T-cell (primary cell): ENCODE measurements at regions not wholly inside any gene's neighbourhood (a gene's known extent, or its start where the extent isn't known, plus 50 kb on each side); places are given as distances from the start of the nearest gene placed in this dataset.

ENCODE experiments used
- ATAC-seq, 4 experiments: fragments of 200-7000 bp in 3 of 4; fragments of 150-1000 bp in 1 of 4; cut with Tn5 transposase; replicated peaks in 1 of 4; 1 replicate in 3 of 4; 2 replicates in 1 of 4; pipeline ENCODE4 v1.10.0; 2021; ENCODE audit warnings: moderate library complexity in 3 of 4, mild to moderate bottlenecking in 2 of 4, moderate number of reproducible peaks in 1 of 4
- CTCF ChIA-PET, 2 donors: fragments of 300-600 bp; sonication (Branson Sonifier 250); formaldehyde crosslinking; loops; one replicate each; lab custom pipeline; 2022; ENCODE audit warnings: antibody characterized with exemption in 2 of 2; lab: Charles Lee
- POLR2A ChIA-PET, 2 donors: fragments of 300-600 bp; sonication (Branson Sonifier 250); formaldehyde crosslinking; loops; one replicate each; lab custom pipeline; 2022; ENCODE audit warnings: antibody characterized with exemption in 2 of 2; lab: Charles Lee
- DNase-seq, 35 experiments: peaks; one replicate each; pipeline versions ENCODE4 v3.0.0 to v3.0.0-alpha.2; 2013 to 2023
- H3K27ac ChIP-seq: one replicate; pipeline ENCODE4 v1.5.1; 2013; ENCODE audit warnings: low read length
- H3K27me3 ChIP-seq, 2 experiments: replicated peaks in 1 of 2; 1 replicate in 1 of 2; 2 replicates in 1 of 2; pipeline versions ENCODE4 v1.6.1 to v1.7.0; 2013; ENCODE audit warnings: low read length in 1 of 2, mixed read lengths in 1 of 2; ENCODE audit not compliant: control insufficient read depth in 2 of 2, insufficient read depth in 2 of 2; ENCODE audit errors: extremely low read depth in 1 of 2
- H3K36me3 ChIP-seq, 2 donors: 1 replicate in 1 of 2; 2 replicates in 1 of 2; pipeline versions ENCODE4 v1.6.1 to v1.7.0; 2013; ENCODE audit warnings: low read length in 1 of 2; ENCODE audit not compliant: control insufficient read depth in 2 of 2, insufficient read depth in 1 of 2; ENCODE audit errors: extremely low read depth in 1 of 2
- H3K4me1 ChIP-seq, 2 experiments: 1 replicate in 1 of 2; 2 replicates in 1 of 2; pipeline versions ENCODE4 v1.6.1 to v1.7.0; 2013; ENCODE audit warnings: low read length in 2 of 2, mixed read lengths in 1 of 2; ENCODE audit not compliant: insufficient read depth in 2 of 2, control insufficient read depth in 1 of 2; ENCODE audit errors: extremely low read depth in 1 of 2
- H3K4me3 ChIP-seq, 2 donors: 1 replicate in 1 of 2; 2 replicates in 1 of 2; pipeline versions ENCODE4 v1.5.1 to v1.7.0; 2013; ENCODE audit warnings: mild to moderate bottlenecking in 2 of 2, low read length in 1 of 2, moderate library complexity in 1 of 2; ENCODE audit not compliant: control insufficient read depth in 1 of 2; ENCODE audit errors: extremely low read depth in 1 of 2
- H3K9me3 ChIP-seq: 2 replicates; pipeline ENCODE4 v1.7.0; 2013
- H3K27ac Mint-ChIP-seq, 2 donors: one replicate each; pipeline ENCODE4 v1.8.0; 2020 to 2021; ENCODE audit warnings: mild to moderate bottlenecking in 2 of 2, mixed read lengths in 2 of 2
- H3K27me3 Mint-ChIP-seq, 2 donors: one replicate each; pipeline ENCODE4 v1.8.0; 2021 to 2022; ENCODE audit warnings: mixed read lengths in 2 of 2
- H3K36me3 Mint-ChIP-seq: one replicate; pipeline ENCODE4 v1.8.0; 2021; ENCODE audit warnings: mixed read lengths
- H3K4me1 Mint-ChIP-seq, 3 donors: one replicate each; pipeline ENCODE4 v1.8.0; 2020 to 2022; ENCODE audit warnings: mixed read lengths in 3 of 3, mild to moderate bottlenecking in 1 of 3
- H3K4me3 Mint-ChIP-seq, 3 donors: one replicate each; pipeline ENCODE4 v1.8.0; 2020 to 2022; ENCODE audit warnings: mild to moderate bottlenecking in 3 of 3, mixed read lengths in 3 of 3, moderate library complexity in 3 of 3
- H3K9me3 Mint-ChIP-seq, 3 donors: one replicate each; pipeline ENCODE4 v1.8.0; 2020 to 2022; ENCODE audit warnings: mixed read lengths in 3 of 3
- WGBS: methylation state at CpG from one replicate; pipeline ENCODE4 v1.1.5; 2013; ENCODE audit warnings: missing lambda C conversion rate; ENCODE audit not compliant: insufficient coverage; 5-methylcytosine and 5-hydroxymethylcytosine counted together

GRCh38 chr18:61172624-61173023 lies 160.6 kb upstream of the CDH20 start:
- no peaks in the 10 kb centered on the region for H3K27me3 Mint-ChIP-seq
- peaks cover 2% of the 10 kb centered on the region for H3K9me3 ChIP-seq
- H3K9me3 Mint-ChIP-seq: peaks cover 7 to 20% (median 11%) of the 10 kb centered on the region in 3 donors
- no peak for ATAC-seq
- H3K4me1 Mint-ChIP-seq: no peaks in the 10 kb centered on the region
- no peak overlapping the region for H3K4me3 Mint-ChIP-seq
- POLR2A ChIA-PET: no interaction called here
- H3K27ac Mint-ChIP-seq: no peak overlapping the region
- H3K4me1 ChIP-seq: no peaks in the 10 kb centered on the region
- no peak overlapping the region for H3K27ac ChIP-seq
- DNase-seq: no peak
- no CpG with 5 or more reads among the region's 1 CpG for WGBS
- no peaks in the 10 kb centered on the region for H3K27me3 ChIP-seq
- CTCF ChIA-PET: no interaction called here
- no peaks in the 10 kb centered on the region for H3K36me3 ChIP-seq
- no peak overlapping the region for H3K4me3 ChIP-seq
- no peaks in the 10 kb centered on the region for H3K36me3 Mint-ChIP-seq

GRCh38 chr18:61173554-61173953 lies 159.7 kb upstream of the CDH20 start:
- no peak overlapping the region for H3K4me3 ChIP-seq
- WGBS: 83% methylated on average over 1 of the region's 6 CpGs
- ATAC-seq (no peak), DNase-seq (no peak)
- H3K27ac ChIP-seq: no peak overlapping the region
- H3K27me3 ChIP-seq: no peaks in the 10 kb centered on the region
- H3K9me3 ChIP-seq: peaks cover 2% of the 10 kb centered on the region
- Mint-ChIP-seq H3K4me1 (no peaks in the 10 kb centered on the region), H3K4me3 (no peak overlapping the region), H3K27ac (no peak overlapping the region), H3K27me3 (no peaks in the 10 kb centered on the region), H3K36me3 (no peaks in the 10 kb centered on the region), H3K9me3 (peaks cover 3 to 20% (median 14%) of the 10 kb centered on the region in 3 donors)
- POLR2A ChIA-PET: no interaction called here
- no peaks in the 10 kb centered on the region for H3K4me1 ChIP-seq
- CTCF ChIA-PET: no interaction called here
- no peaks in the 10 kb centered on the region for H3K36me3 ChIP-seq

GRCh38 chr18:61183798-61184197 lies 149.4 kb upstream of the CDH20 start:
- H3K4me1 Mint-ChIP-seq: no peaks in the 10 kb centered on the region
- no peaks in the 10 kb centered on the region for H3K36me3 Mint-ChIP-seq
- no peaks in the 10 kb centered on the region for H3K27me3 Mint-ChIP-seq
- POLR2A ChIA-PET: no interaction called here
- no peak overlapping the region for H3K4me3 ChIP-seq
- no peaks in the 10 kb centered on the region for H3K9me3 ChIP-seq
- CTCF ChIA-PET: no interaction called here
- no peak overlapping the region for H3K27ac ChIP-seq
- H3K4me1 ChIP-seq: no peaks in the 10 kb centered on the region
- no peaks in the 10 kb centered on the region for H3K27me3 ChIP-seq
- H3K9me3 Mint-ChIP-seq: peaks cover 2 to 22% (median 5%) of the 10 kb centered on the region in 3 donors
- H3K4me3 Mint-ChIP-seq: no peak overlapping the region
- DNase-seq (no peak), ATAC-seq (no peak)
- H3K36me3 ChIP-seq: no peaks in the 10 kb centered on the region
- H3K27ac Mint-ChIP-seq: no peak overlapping the region

- no peak for DNase-seq
- Mint-ChIP-seq H3K4me1 (no peaks in the 10 kb centered on the region), H3K27ac (no peak overlapping the region), H3K4me3 (no peak overlapping the region), H3K27me3 (no peaks in the 10 kb centered on the region), H3K36me3 (no peaks in the 10 kb centered on the region), H3K9me3 (peaks cover 5 to 15% (median 6%) of the 10 kb centered on the region in 3 donors)
- Histone ChIP-seq H3K27me3 (no peaks in the 10 kb centered on the region), H3K9me3 (no peaks in the 10 kb centered on the region), H3K36me3 (no peaks in the 10 kb centered on the region), H3K4me3 (no peak overlapping the region), H3K4me1 (no peaks in the 10 kb centered on the region), H3K27ac (no peak overlapping the region)
- ATAC-seq: no peak
- CTCF ChIA-PET: no interaction called here
- POLR2A ChIA-PET: no interaction called here
- WGBS: 100% methylated on average over 2 of the region's 3 CpGs
Measured at GRCh38 chr18:61187971-61188370, 145.3 kb upstream of the CDH20 start.

- Mint-ChIP-seq H3K4me3 (no peak overlapping the region), H3K4me1 (no peaks in the 10 kb centered on the region), H3K27ac (no peak overlapping the region), H3K36me3 (no peaks in the 10 kb centered on the region), H3K9me3 (peaks cover 3 to 15% (median 6%) of the 10 kb centered on the region in 3 donors), H3K27me3 (no peaks in the 10 kb centered on the region)
- ChIA-PET CTCF (no interaction called here), POLR2A (no interaction called here)
- no peaks in the 10 kb centered on the region for H3K9me3 ChIP-seq
- DNase-seq: no peak
- H3K4me1 ChIP-seq: no peaks in the 10 kb centered on the region
- no peaks in the 10 kb centered on the region for H3K27me3 ChIP-seq
- H3K36me3 ChIP-seq: no peaks in the 10 kb centered on the region
- ATAC-seq: no peak
- no peak overlapping the region for H3K27ac ChIP-seq
- WGBS: no CpG with 5 or more reads among the region's 3 CpGs
- no peak overlapping the region for H3K4me3 ChIP-seq
Measured at GRCh38 chr18:61189376-61189775, 143.9 kb upstream of the CDH20 start.

DNA sequence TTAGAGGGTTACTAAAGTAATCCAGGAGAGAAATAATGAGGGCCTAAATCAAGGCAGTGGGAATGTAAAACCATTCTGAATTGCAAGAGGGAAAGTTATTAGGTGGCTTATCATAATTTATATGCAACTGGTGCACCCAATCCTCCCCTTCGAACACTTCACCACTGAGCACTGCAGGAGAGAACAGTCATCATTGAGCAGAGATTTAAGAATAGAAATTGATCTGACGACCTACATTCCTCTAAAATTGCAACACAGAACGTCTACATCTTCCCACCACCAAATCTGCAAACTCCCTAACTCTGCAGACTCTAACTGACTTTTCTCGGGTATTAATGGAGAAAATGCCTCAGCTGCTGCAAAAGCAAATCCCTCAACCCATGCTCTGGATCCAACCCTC lies 138.5 kb upstream of the CDH20 start:
- no peak overlapping the region for H3K4me3 Mint-ChIP-seq
- 40% methylated on average over 2 of the region's 4 CpGs for WGBS
- ATAC-seq: no peak

DNA sequence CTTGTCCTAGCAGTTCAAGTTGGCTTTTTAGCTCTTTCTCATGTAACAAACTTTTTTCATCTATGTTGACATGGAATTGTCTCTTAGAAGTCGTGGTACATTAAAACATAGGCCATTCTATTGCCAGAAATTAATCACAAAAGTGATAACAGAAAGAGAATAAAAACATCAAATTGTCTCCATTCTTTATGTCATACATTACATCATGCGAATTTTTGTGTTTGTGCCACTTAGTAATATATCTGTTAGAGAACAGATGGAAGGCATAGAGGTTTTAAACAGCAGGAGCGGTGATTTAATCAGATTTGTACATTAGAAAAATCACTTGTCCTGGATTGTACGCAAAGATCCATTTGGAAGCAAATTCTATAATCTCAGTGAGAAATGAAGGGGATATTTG lies 136.5 kb upstream of the CDH20 start:
- Mint-ChIP-seq H3K27me3 (no peaks in the 10 kb centered on the region), H3K4me3 (no peak overlapping the region), H3K27ac (no peak overlapping the region), H3K9me3 (peaks cover 0 to 6% (median 4%) of the 10 kb centered on the region in 3 donors), H3K4me1 (no peaks in the 10 kb centered on the region), H3K36me3 (no peaks in the 10 kb centered on the region)
- ATAC-seq: no peak
- POLR2A ChIA-PET: no interaction called here
- no peaks in the 10 kb centered on the region for H3K36me3 ChIP-seq
- H3K4me3 ChIP-seq: no peak overlapping the region
- CTCF ChIA-PET: no interaction called here
- WGBS: 94% methylated on average over 2 of the region's 4 CpGs
- H3K4me1 ChIP-seq: no peaks in the 10 kb centered on the region
- no peak for DNase-seq
- H3K27ac ChIP-seq: no peak overlapping the region
- H3K27me3 ChIP-seq: no peaks in the 10 kb centered on the region
- no peaks in the 10 kb centered on the region for H3K9me3 ChIP-seq

More for the DNA sequence above, 138.5 kb upstream of the CDH20 start:
- Mint-ChIP-seq H3K4me1 (no peaks in the 10 kb centered on the region), H3K27me3 (no peaks in the 10 kb centered on the region), H3K9me3 (peaks cover 0 to 6% (median 4%) of the 10 kb centered on the region in 3 donors), H3K36me3 (no peaks in the 10 kb centered on the region), H3K27ac (no peak overlapping the region)
- DNase-seq: no peak
- no peaks in the 10 kb centered on the region for H3K36me3 ChIP-seq
- no peaks in the 10 kb centered on the region for H3K27me3 ChIP-seq
- H3K4me3 ChIP-seq: no peak overlapping the region
- CTCF ChIA-PET: no interaction called here
- POLR2A ChIA-PET: no interaction called here
- no peak overlapping the region for H3K27ac ChIP-seq
- no peaks in the 10 kb centered on the region for H3K9me3 ChIP-seq
- no peaks in the 10 kb centered on the region for H3K4me1 ChIP-seq
